Dendritic cell treated with granulocyte-macrophage colony-stimulating factor and Interleukin-4, amounts not matched to agents 40 ng/mL and 50 ng/mL, for 4 days (primary cell): ENCODE measurements at regions not wholly inside any gene's neighbourhood (a gene's known extent, or its start where the extent isn't known, plus 50 kb on each side); places are given as distances from the start of the nearest gene placed in this dataset.

Experiments used
- H3K27ac Mint-ChIP-seq: one replicate; pipeline ENCODE4 v1.8.0; 2022; ENCODE audit warnings: mild to moderate bottlenecking, mixed read lengths
- H3K27me3 Mint-ChIP-seq: one replicate; pipeline ENCODE4 v1.8.0; 2022; ENCODE audit warnings: mild to moderate bottlenecking, mixed read lengths
- H3K36me3 Mint-ChIP-seq: one replicate; pipeline ENCODE4 v1.8.0; 2022; ENCODE audit warnings: low read depth, mixed read lengths
- H3K4me1 Mint-ChIP-seq: one replicate; pipeline ENCODE4 v1.8.0; 2022; ENCODE audit warnings: low read depth, mixed read lengths
- H3K4me3 Mint-ChIP-seq: one replicate; pipeline ENCODE4 v1.8.0; 2022; ENCODE audit warnings: mild to moderate bottlenecking, moderate library complexity, mixed read lengths
- H3K9me3 Mint-ChIP-seq: one replicate; pipeline ENCODE4 v1.8.0; 2022; ENCODE audit warnings: mixed read lengths
- intact Hi-C: fragments of 100-400 bp; cut with micrococcal nuclease; formaldehyde crosslinking; loops from one replicate; pipeline ENCODE4 v1.15.0; 2022

DNA sequence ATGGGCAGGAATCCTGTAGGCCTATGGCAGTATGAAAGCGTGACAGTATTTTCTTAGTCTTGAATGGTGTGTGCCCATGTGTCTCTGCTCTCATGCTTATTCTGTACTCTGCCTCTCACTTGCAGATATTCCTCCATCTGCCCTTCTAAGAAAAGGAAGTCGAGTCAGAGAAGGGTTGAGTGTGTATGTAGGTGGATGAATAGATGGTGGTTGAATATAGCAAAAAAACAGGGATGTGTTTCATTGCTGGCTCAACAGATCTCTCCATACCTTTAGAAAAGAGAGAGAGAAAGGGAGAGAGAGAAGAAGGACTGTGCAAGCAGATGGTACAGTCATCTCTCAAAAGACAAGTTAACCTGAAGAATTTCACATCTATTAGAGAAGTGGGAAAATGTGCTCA is 381.5 kb downstream of the FBXW7 start:
- no peaks in the 10 kb centered on the region for H3K36me3 Mint-ChIP-seq
- intact Hi-C loops: no loop called here
- peaks cover 4% of the 10 kb centered on the region for H3K4me1 Mint-ChIP-seq
- H3K4me3 Mint-ChIP-seq: no peak overlapping the region
- H3K27ac Mint-ChIP-seq: no peak overlapping the region
- no peaks in the 10 kb centered on the region for H3K9me3 Mint-ChIP-seq
- H3K27me3 Mint-ChIP-seq: peaks cover 1% of the 10 kb centered on the region

DNA sequence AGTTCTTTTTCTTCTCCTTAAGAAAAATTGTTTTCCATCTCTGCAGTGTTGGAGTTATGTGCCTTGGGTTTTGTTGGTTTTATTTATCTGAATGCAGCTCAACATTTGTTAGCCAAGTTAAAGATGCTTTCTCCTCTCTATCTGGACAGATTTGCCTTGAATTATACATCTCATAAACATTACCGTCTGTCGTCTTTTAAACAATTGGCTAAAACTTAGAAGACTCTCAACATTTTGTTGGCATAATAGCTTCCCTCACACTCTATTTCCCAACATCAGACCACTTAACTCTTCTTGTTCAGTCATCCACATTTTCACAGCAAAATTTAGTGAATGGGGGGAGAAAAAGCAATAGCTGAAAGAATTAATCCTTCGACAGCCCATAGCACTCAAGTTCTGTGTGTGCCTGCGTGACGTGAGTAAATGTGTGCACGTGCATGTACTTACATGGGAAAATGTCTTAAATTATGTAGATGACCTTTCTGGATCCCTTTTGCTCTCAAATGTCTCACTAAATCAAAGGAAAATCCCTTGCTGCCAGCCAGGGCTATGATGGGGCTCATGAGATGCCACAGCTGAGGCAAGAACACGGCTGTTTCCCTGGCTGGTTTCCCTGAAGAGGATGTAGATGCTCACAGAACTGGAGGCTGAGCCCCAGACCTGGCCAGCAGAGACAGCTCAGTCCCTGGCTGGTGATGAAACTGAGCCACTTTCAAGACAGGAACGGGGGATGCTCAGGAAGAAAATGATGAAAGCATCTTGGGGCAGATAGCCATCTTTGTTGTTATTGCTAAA is 382.2 kb downstream of the FBXW7 start:
- intact Hi-C loops: no loop called here
- no peak overlapping the region for H3K27ac Mint-ChIP-seq
- no peaks in the 10 kb centered on the region for H3K36me3 Mint-ChIP-seq
- H3K27me3 Mint-ChIP-seq: peaks cover 1% of the 10 kb centered on the region
- no peak overlapping the region for H3K4me3 Mint-ChIP-seq
- H3K4me1 Mint-ChIP-seq: peaks cover 4% of the 10 kb centered on the region
- no peaks in the 10 kb centered on the region for H3K9me3 Mint-ChIP-seq

DNA sequence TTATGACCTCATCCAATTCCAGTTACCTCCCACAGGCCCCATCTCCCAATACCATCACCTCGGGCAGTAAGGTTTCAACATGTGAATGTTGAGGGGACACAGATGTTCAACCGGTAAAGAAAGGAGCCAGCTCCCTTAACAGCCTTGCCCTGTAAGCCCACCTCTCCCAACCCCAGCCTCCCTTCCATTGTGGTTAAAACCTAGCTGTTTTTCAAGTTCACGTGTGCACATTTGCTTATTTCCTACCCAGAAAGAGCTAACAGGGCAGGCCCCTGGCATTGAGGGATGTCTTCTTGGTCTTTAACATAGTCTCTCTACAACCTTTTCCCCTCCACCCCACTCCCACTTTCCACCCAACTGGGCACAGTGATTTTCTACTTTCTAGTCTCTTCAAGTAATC is 385.7 kb downstream of the FBXW7 start:
- Mint-ChIP-seq H3K27me3 (no peaks in the 10 kb centered on the region), H3K36me3 (peaks cover 7% of the 10 kb centered on the region), H3K9me3 (peaks cover 28% of the 10 kb centered on the region), H3K4me3 (no peak overlapping the region), H3K27ac (no peak overlapping the region), H3K4me1 (peaks cover 4% of the 10 kb centered on the region)
- intact Hi-C loops: no loop called here

DNA sequence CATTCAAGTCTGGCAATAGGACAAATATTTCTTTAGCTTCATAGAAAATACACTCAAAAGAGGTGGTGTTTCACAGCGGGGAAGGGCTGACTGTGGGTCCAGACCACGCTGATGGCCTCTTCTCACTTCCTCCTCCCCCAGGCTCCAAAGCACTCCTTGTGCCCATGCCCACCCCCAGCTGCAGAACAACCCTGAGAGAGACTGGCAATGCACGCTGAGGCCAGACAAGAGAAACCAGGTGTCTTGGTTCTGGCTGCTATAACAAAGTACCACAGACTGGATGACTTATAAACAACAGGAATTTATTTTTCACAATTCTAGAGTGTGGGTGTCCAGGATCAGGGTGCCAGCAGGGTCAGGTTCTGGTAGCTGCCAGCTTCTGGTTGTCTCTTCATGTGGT is 386.1 kb downstream of the FBXW7 start:
- intact Hi-C loops: no loop called here
- Mint-ChIP-seq H3K9me3 (peaks cover 33% of the 10 kb centered on the region), H3K4me3 (no peak overlapping the region), H3K27ac (no peak overlapping the region), H3K4me1 (peaks cover under 1% of the 10 kb centered on the region), H3K36me3 (peaks cover 7% of the 10 kb centered on the region), H3K27me3 (no peaks in the 10 kb centered on the region)

DNA sequence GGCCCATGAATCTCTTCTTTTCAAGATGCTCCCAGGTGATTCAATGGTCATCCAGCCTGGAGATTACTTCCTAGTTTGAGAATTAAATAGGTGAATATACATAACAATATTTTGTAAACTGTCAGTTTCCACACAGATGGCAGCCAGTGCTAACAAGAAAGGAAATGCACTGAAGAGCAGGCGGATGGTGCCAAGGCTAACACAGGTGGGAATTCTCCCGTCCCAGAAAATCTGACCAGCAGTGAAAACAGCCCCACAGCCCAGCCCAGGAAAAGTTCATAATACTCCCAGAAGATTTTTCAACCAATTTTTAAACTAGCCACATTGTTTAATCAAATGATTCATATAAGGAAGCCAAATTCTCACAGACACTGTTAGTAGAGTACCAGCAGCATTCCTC is 387.2 kb upstream of the GATB start:
- no peaks in the 10 kb centered on the region for H3K27me3 Mint-ChIP-seq
- intact Hi-C loops: no loop called here
- peaks cover 7% of the 10 kb centered on the region for H3K36me3 Mint-ChIP-seq
- peaks cover 43% of the 10 kb centered on the region for H3K9me3 Mint-ChIP-seq
- no peak overlapping the region for H3K27ac Mint-ChIP-seq
- no peak overlapping the region for H3K4me3 Mint-ChIP-seq
- no peaks in the 10 kb centered on the region for H3K4me1 Mint-ChIP-seq

DNA sequence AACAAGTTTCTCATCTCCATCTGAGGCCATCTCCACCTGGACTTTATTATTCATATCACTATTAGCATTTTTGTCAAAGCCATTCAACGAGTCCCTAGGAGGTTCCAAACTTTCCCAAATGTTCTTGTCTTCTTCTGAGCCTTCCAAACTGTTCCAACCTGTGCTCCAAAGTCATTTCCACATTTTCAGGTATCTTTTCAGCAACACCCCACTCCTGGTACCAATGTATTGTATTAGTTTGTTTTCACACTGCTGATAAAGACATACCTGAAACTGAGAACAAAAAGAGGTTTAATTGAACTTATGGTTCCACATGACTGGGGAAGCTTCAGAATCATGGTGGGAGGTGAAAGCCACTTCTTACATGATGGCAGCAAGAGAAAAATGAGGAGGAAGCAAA is 385.4 kb upstream of the GATB start:
- Mint-ChIP-seq H3K27me3 (no peaks in the 10 kb centered on the region), H3K4me3 (no peak overlapping the region), H3K4me1 (no peaks in the 10 kb centered on the region), H3K36me3 (peaks cover 7% of the 10 kb centered on the region), H3K27ac (no peak overlapping the region), H3K9me3 (peaks cover 43% of the 10 kb centered on the region)
- intact Hi-C loops: no loop called here

DNA sequence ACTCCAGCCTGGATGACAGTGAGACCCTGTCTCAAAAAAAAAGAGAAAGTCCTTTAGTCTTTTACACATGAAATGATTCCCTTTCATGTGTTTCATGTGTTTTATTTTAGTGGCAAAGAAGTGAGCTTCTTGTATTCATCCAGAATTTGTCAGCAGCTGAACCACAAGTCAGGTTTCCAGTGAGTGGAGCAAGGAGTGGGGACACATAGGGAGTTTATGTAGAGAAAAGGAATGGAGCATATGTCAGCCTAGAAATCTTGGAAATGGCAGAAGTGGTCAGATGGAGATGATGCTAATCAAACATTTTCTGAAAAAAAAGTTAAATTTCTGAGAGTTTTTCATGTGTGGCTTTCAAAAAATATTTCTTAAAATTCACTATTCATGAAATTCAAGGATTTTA is 383.0 kb upstream of the GATB start:
- Mint-ChIP-seq H3K4me3 (no peak overlapping the region), H3K27me3 (no peaks in the 10 kb centered on the region), H3K4me1 (no peaks in the 10 kb centered on the region), H3K9me3 (peaks cover 43% of the 10 kb centered on the region), H3K36me3 (peaks cover 7% of the 10 kb centered on the region), H3K27ac (no peak overlapping the region)
- intact Hi-C loops: no loop called here

DNA sequence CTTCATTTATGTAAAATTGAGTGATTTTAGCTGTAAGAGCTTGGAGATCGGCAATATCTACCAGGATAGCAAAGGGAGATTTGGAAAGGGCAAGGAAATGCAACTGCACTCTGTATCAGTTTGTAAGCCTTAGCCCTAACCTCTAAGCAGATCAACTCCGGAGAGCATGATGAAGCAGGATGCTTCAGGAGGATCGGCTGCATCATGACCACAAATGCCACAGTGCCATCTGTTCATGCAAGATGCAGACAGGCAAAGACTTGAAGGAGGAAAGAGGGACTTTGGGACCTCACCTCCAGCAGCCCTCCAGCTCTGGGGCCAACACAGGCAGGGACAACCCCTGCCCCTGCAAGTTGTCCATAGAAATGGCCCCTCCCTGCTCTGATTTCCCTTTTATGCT is 377.6 kb upstream of the GATB start:
- peaks cover 6% of the 10 kb centered on the region for H3K4me1 Mint-ChIP-seq
- H3K27me3 Mint-ChIP-seq: no peaks in the 10 kb centered on the region
- H3K27ac Mint-ChIP-seq: no peak overlapping the region
- intact Hi-C loops: no loop called here
- no peaks in the 10 kb centered on the region for H3K36me3 Mint-ChIP-seq
- no peak overlapping the region for H3K4me3 Mint-ChIP-seq
- H3K9me3 Mint-ChIP-seq: no peaks in the 10 kb centered on the region

DNA sequence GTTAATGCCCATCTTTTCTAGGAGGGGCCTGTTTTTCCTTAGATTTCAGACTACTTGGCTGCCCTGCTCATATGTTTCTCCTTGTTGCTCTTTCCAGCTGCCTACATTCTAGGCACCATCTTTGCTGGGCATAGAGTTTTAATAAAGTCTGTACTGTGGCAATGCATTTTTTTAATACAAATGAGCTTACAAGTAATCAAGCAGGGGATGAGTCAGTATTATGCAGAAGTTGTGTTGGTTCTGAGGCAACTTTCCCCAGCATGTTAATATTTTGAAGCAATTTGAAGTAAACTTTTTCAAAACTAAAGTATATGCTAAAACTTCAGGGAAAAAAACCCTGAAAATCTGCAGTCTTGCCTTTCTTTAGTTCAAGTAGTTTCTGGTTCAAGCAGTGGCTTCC is 372.0 kb upstream of the GATB start:
- peaks cover 11% of the 10 kb centered on the region for H3K4me1 Mint-ChIP-seq
- intact Hi-C loops: no loop called here
- H3K27me3 Mint-ChIP-seq: no peaks in the 10 kb centered on the region
- H3K27ac Mint-ChIP-seq: no peak overlapping the region
- H3K9me3 Mint-ChIP-seq: no peaks in the 10 kb centered on the region
- H3K4me3 Mint-ChIP-seq: no peak overlapping the region
- no peaks in the 10 kb centered on the region for H3K36me3 Mint-ChIP-seq

DNA sequence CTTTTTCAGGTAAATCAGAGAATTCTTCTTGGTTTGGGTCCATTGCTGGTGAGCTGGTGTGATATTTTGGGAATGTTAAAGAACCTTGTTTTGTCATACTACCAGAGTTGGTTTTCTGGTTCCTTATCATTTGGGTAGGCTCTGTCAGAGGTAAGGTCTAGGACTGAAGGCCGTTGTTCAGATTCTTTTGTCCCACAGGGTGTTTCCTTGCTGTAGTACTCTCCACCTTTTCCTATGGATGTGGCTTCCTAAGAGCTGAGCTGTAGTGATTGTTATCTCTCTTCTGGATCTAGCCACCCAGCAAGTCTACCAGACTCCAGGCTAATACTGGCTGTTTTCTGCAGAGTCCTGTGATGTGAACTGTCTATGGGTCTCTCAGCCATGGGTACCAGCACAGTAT is 367.5 kb upstream of the GATB start:
- intact Hi-C loops: no loop called here
- H3K4me3 Mint-ChIP-seq: no peak overlapping the region
- no peaks in the 10 kb centered on the region for H3K36me3 Mint-ChIP-seq
- peaks cover 5% of the 10 kb centered on the region for H3K4me1 Mint-ChIP-seq
- peaks cover 28% of the 10 kb centered on the region for H3K9me3 Mint-ChIP-seq
- no peak overlapping the region for H3K27ac Mint-ChIP-seq
- no peaks in the 10 kb centered on the region for H3K27me3 Mint-ChIP-seq

DNA sequence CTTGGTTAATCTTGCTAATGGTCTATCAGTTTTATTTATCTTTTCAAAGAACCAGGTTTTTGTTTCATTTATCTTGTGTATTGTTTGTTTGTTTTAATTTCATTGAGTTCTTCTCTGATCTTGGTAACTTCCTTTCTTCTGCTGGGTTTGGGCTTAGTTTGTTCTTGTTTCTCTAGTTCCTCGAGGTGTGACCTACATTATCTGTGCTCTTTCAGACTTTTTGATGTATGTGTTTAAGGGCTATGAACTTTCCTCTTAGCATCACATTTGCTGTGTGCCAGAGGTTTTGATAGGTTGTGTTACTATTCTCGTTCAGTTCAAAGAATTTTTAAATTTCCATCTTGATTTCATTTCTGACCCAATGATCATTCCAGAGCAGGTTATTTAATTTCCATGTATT is 365.4 kb upstream of the GATB start:
- no peaks in the 10 kb centered on the region for H3K27me3 Mint-ChIP-seq
- peaks cover 28% of the 10 kb centered on the region for H3K9me3 Mint-ChIP-seq
- H3K27ac Mint-ChIP-seq: no peak overlapping the region

DNA sequence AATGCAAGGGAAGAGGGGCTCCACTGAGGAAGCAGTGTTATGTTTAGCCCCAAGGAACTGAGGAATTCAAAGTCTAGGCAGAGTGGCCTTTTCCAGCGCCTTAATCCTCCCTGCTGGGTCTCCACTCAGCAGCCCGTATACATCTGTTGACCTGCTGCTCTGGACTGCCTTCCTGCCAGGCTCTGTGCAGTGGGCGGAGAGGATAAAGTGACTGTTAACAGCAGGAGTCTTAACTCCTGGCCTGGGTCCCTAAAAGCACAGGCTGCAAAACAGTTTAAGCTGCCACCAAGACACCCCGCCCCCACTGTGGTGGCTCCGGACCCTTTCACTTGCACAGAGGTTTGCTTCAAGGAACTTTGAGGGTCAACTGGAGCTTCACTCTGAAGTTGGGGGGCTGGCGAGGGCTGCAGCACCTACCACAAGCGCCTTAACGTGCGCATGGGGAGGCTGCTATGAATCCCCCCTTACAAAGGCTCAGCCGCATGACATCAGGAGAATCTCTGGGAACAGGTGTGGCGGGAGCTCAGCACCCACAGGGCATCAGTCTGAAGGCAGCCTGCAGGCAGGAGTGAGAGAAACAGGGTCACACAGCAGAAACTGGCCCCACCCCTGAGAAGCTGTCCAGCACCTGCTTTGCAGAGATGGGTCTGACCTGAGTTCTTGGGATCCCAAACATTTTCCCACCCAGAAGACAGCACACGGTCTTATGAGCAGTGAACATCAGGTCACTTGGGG is 358.2 kb upstream of the GATB start:
- intact Hi-C loops: no loop called here
- H3K27me3 Mint-ChIP-seq: peaks cover 11% of the 10 kb centered on the region
- no peaks in the 10 kb centered on the region for H3K36me3 Mint-ChIP-seq
- H3K4me3 Mint-ChIP-seq: no peak overlapping the region
- no peak overlapping the region for H3K27ac Mint-ChIP-seq
- H3K4me1 Mint-ChIP-seq: peaks cover 9% of the 10 kb centered on the region
- H3K9me3 Mint-ChIP-seq: no peaks in the 10 kb centered on the region

More for the DNA sequence above, 365.4 kb upstream of the GATB start:
- Mint-ChIP-seq H3K4me1 (peaks cover 5% of the 10 kb centered on the region), H3K36me3 (no peaks in the 10 kb centered on the region), H3K4me3 (no peak overlapping the region)
- intact Hi-C loops: no loop called here

DNA sequence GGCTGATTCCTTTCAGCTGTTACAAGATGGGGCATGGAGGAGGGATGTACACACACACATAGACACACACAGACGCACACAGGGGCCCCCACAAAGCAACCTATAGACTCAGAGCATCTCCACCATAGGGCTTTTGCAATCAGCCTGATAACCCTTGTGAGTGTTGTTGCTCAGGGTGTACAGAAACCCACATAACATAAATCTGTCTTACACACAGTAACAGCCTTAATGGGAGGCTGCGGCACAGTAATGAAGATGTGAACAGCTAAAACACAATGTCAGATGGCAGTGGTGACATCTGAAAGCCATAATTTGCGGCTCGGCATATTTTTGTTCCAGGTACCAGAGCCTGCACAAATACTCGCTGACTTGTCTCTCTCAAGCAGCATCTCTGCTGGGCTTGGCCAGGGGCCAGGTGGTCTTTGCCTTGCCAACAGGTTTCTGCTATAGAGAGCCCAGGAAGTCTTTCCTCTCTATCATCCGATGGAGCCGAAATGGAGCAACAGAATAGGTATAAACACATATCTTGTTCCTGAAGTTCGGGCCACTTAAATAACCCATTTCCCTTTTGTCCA is 357.2 kb upstream of the GATB start:
- Mint-ChIP-seq H3K27me3 (peaks cover 11% of the 10 kb centered on the region), H3K27ac (no peak overlapping the region), H3K9me3 (no peaks in the 10 kb centered on the region)

DNA sequence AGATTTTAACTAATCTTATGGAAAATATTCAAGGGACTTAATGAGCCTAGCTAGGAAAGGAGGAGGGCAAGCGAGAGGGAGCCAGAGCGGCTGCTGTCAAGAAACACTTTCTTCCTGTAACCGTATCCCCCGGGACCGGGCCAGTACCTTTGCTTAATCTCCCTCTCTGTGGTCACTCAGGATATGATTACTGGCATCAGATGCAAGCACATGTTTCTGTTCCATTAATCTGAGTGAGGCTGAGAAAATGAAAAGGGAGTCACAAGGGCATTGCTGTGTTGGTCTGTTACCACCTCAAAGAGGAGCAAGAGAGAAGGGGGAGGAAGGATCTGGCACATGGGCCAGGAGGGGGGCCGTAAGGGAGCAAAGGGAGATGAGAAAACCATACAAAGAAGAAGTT is 356.7 kb upstream of the GATB start:
- Mint-ChIP-seq H3K4me1 (peaks cover 18% of the 10 kb centered on the region), H3K27ac (no peak overlapping the region), H3K9me3 (no peaks in the 10 kb centered on the region), H3K27me3 (peaks cover 11% of the 10 kb centered on the region), H3K4me3 (no peak overlapping the region), H3K36me3 (no peaks in the 10 kb centered on the region)
- intact Hi-C loops: no loop called here

More for the DNA sequence above, 357.2 kb upstream of the GATB start:
- Mint-ChIP-seq H3K4me1 (peaks cover 13% of the 10 kb centered on the region), H3K36me3 (no peaks in the 10 kb centered on the region), H3K4me3 (no peak overlapping the region)
- intact Hi-C loops: no loop called here
